A673 (cell line): ENCODE measurements at regions not wholly inside any gene's neighbourhood (a gene's known extent, or its start where the extent isn't known, plus 50 kb on each side); places are given as distances from the start of the nearest gene placed in this dataset.

Experiments
- CTCF ChIP-seq: fragments of 300-800, 200-600 bp; sonication (generic); conservative IDR thresholded peaks from 2 replicates; pipeline ENCODE4 v1.5.1; 2017; ENCODE audit warnings: low read depth, mild to moderate bottlenecking, antibody characterized with exemption, low read length, moderate library complexity, mixed read lengths
- EZH2 ChIP-seq: fragments of 200-600 bp; sonication (generic); IDR thresholded peaks from 2 replicates; pipeline ENCODE4 v1.6.1; 2017; ENCODE audit warnings: borderline replicate concordance, low read depth, mild to moderate bottlenecking, mixed read lengths, antibody characterized with exemption, low read length; ENCODE audit not compliant: poor library complexity, severe bottlenecking

- TF ChIP-seq CTCF: no peak
- no peak for TF ChIP-seq EZH2
These were observed 484.3 kb upstream of the ROBO1 start for GRCh38 chr3:80252113-80252512.
